ENCODE measurements at regions not wholly inside any gene's neighbourhood (a gene's known extent, or its start where the extent isn't known, plus 50 kb on each side); places are given as distances from the start of the nearest gene placed in this dataset.

- Histone ChIP-seq H3K27ac (ENCODE audit: low read depth, low read length, severe bottlenecking) (no peak overlapping the region), H3K9me3 (ENCODE audit: control insufficient read depth, low read length) (no peaks in the 10 kb centered on the region), H3K4me3 (ENCODE audit: extremely low read depth, insufficient read depth, low read length, poor library complexity, severe bottlenecking) (no peak overlapping the region), H3K36me3 (ENCODE audit: control insufficient read depth, insufficient read depth, low read length) (no peaks in the 10 kb centered on the region), H3K4me1 (ENCODE audit: control insufficient read depth, insufficient read depth, low read length, poor library complexity, severe bottlenecking) (peaks cover 10% of the 10 kb centered on the region)
- WGBS, 2 experiments (ENCODE audit: insufficient coverage in 2 of 2) = 54 to 71% methylated on average over 1 of the region's 1 CpG
Observed at GRCh38 chr10:3678629-3679227, 106.3 kb downstream of the KLF6 start.

GRCh38 chr10:3676564-3676963 lies 108.4 kb downstream of the KLF6 start:
- Histone ChIP-seq H3K4me1 (ENCODE audit: control insufficient read depth, insufficient read depth, low read length, poor library complexity, severe bottlenecking) (peaks cover 4% of the 10 kb centered on the region), H3K36me3 (ENCODE audit: control insufficient read depth, insufficient read depth, low read length) (no peaks in the 10 kb centered on the region), H3K9me3 (ENCODE audit: control insufficient read depth, low read length) (no peaks in the 10 kb centered on the region), H3K27ac (ENCODE audit: low read depth, low read length, severe bottlenecking) (no peak overlapping the region), H3K4me3 (ENCODE audit: extremely low read depth, insufficient read depth, low read length, poor library complexity, severe bottlenecking) (no peak overlapping the region)
- 84 to 92% methylated on average over 4 to 5 of the region's 5 CpGs for WGBS, 2 experiments (ENCODE audit: insufficient coverage in 2 of 2)

- Histone ChIP-seq H3K4me3 (ENCODE audit: extremely low read depth, insufficient read depth, low read length, poor library complexity, severe bottlenecking) (no peak overlapping the region), H3K27ac (ENCODE audit: low read depth, low read length, severe bottlenecking) (no peak overlapping the region), H3K36me3 (ENCODE audit: control insufficient read depth, insufficient read depth, low read length) (no peaks in the 10 kb centered on the region), H3K9me3 (ENCODE audit: control insufficient read depth, low read length) (no peaks in the 10 kb centered on the region), H3K4me1 (ENCODE audit: control insufficient read depth, insufficient read depth, low read length, poor library complexity, severe bottlenecking) (peaks cover 14% of the 10 kb centered on the region)
- 96 to 100% methylated on average over 3 to 5 of the region's 5 CpGs for WGBS, 2 experiments (ENCODE audit: insufficient coverage in 2 of 2)
Observed at GRCh38 chr10:3672220-3672619, 112.8 kb downstream of the KLF6 start.

GRCh38 chr10:3671386-3671955 lies 113.5 kb downstream of the KLF6 start:
- H3K4me3 ChIP-seq (ENCODE audit: extremely low read depth, insufficient read depth, low read length, poor library complexity, severe bottlenecking) = no peak overlapping the region
- WGBS, 2 experiments (ENCODE audit: insufficient coverage in 2 of 2) = 74 to 90% methylated on average over 7 to 11 of the region's 13 CpGs
- no peaks in the 10 kb centered on the region for H3K9me3 ChIP-seq (ENCODE audit: control insufficient read depth, low read length)
- H3K4me1 ChIP-seq (ENCODE audit: control insufficient read depth, insufficient read depth, low read length, poor library complexity, severe bottlenecking) = peaks cover 14% of the 10 kb centered on the region
- no peak overlapping the region for H3K27ac ChIP-seq (ENCODE audit: low read depth, low read length, severe bottlenecking)
- no peaks in the 10 kb centered on the region for H3K36me3 ChIP-seq (ENCODE audit: control insufficient read depth, insufficient read depth, low read length)

- 92 to 100% methylated on average over 4 of the region's 4 CpGs for whole genome bisulfite sequencing, 2 experiments (ENCODE audit: insufficient coverage in 2 of 2)
- peaks cover 14% of the 10 kb centered on the region for H3K4me1 ChIP-seq (ENCODE audit: control insufficient read depth, insufficient read depth, low read length, poor library complexity, severe bottlenecking)
- H3K27ac ChIP-seq (ENCODE audit: low read depth, low read length, severe bottlenecking) = peak overlapping the region; percentile 36
- no peaks in the 10 kb centered on the region for H3K9me3 ChIP-seq (ENCODE audit: control insufficient read depth, low read length)
- H3K4me3 ChIP-seq (ENCODE audit: extremely low read depth, insufficient read depth, low read length, poor library complexity, severe bottlenecking) = no peak overlapping the region
- H3K36me3 ChIP-seq (ENCODE audit: control insufficient read depth, insufficient read depth, low read length) = no peaks in the 10 kb centered on the region
Observed at GRCh38 chr10:3668966-3669330, 116.1 kb downstream of the KLF6 start.

GRCh38 chr10:3668276-3668965 lies 116.6 kb downstream of the KLF6 start:
- Histone ChIP-seq H3K4me1 (ENCODE audit: control insufficient read depth, insufficient read depth, low read length, poor library complexity, severe bottlenecking) (peaks cover 14% of the 10 kb centered on the region), H3K4me3 (ENCODE audit: extremely low read depth, insufficient read depth, low read length, poor library complexity, severe bottlenecking) (no peak overlapping the region), H3K27ac (ENCODE audit: low read depth, low read length, severe bottlenecking) (peak overlapping the region; percentile 36), H3K9me3 (ENCODE audit: control insufficient read depth, low read length) (no peaks in the 10 kb centered on the region), H3K36me3 (ENCODE audit: control insufficient read depth, insufficient read depth, low read length) (no peaks in the 10 kb centered on the region)
- WGBS, 2 experiments (ENCODE audit: insufficient coverage in 2 of 2) = 22 to 34% methylated on average over 14 to 15 of the region's 21 CpGs

- H3K9me3 ChIP-seq (ENCODE audit: control insufficient read depth, low read length) = no peaks in the 10 kb centered on the region
- WGBS, 2 experiments (ENCODE audit: insufficient coverage in 2 of 2) = 90 to 97% methylated on average over 9 to 10 of the region's 14 CpGs
Observed at GRCh38 chr10:3666525-3667302, 118.3 kb downstream of the KLF6 start.

GRCh38 chr10:3665316-3665908 lies 119.6 kb downstream of the KLF6 start:
- Histone ChIP-seq H3K9me3 (ENCODE audit: control insufficient read depth, low read length) (peaks cover 10% of the 10 kb centered on the region), H3K4me1 (ENCODE audit: control insufficient read depth, insufficient read depth, low read length, poor library complexity, severe bottlenecking) (peaks cover 11% of the 10 kb centered on the region), H3K36me3 (ENCODE audit: control insufficient read depth, insufficient read depth, low read length) (no peaks in the 10 kb centered on the region), H3K4me3 (ENCODE audit: extremely low read depth, insufficient read depth, low read length, poor library complexity, severe bottlenecking) (no peak overlapping the region), H3K27ac (ENCODE audit: low read depth, low read length, severe bottlenecking) (no peak overlapping the region)
- 81 to 89% methylated on average over 14 to 15 of the region's 15 CpGs for WGBS, 2 experiments (ENCODE audit: insufficient coverage in 2 of 2)

More at GRCh38 chr10:3666525-3667302, 118.3 kb downstream of the KLF6 start:
- Histone ChIP-seq H3K4me3 (ENCODE audit: extremely low read depth, insufficient read depth, low read length, poor library complexity, severe bottlenecking) (no peak overlapping the region), H3K36me3 (ENCODE audit: control insufficient read depth, insufficient read depth, low read length) (no peaks in the 10 kb centered on the region), H3K27ac (ENCODE audit: low read depth, low read length, severe bottlenecking) (no peak overlapping the region), H3K4me1 (ENCODE audit: control insufficient read depth, insufficient read depth, low read length, poor library complexity, severe bottlenecking) (peaks cover 14% of the 10 kb centered on the region)

- Histone ChIP-seq H3K4me1 (ENCODE audit: control insufficient read depth, insufficient read depth, low read length, poor library complexity, severe bottlenecking) (no peaks in the 10 kb centered on the region), H3K27ac (ENCODE audit: low read depth, low read length, severe bottlenecking) (no peak overlapping the region), H3K36me3 (ENCODE audit: control insufficient read depth, insufficient read depth, low read length) (no peaks in the 10 kb centered on the region), H3K9me3 (ENCODE audit: control insufficient read depth, low read length) (peaks cover 10% of the 10 kb centered on the region), H3K4me3 (ENCODE audit: extremely low read depth, insufficient read depth, low read length, poor library complexity, severe bottlenecking) (no peak overlapping the region)
- 85 to 96% methylated on average over 2 of the region's 2 CpGs for WGBS, 2 experiments (ENCODE audit: insufficient coverage in 2 of 2)
Observed at GRCh38 chr10:3662775-3663174, 122.2 kb downstream of the KLF6 start.

- H3K4me1 ChIP-seq (ENCODE audit: control insufficient read depth, insufficient read depth, low read length, poor library complexity, severe bottlenecking) = no peaks in the 10 kb centered on the region
- WGBS, 2 experiments (ENCODE audit: insufficient coverage in 2 of 2) = 62% methylated on average over 2 of the region's 3 CpGs; no CpG with 5 or more reads in 1 of the 2 experiments
- H3K9me3 ChIP-seq (ENCODE audit: control insufficient read depth, low read length) = peaks cover 10% of the 10 kb centered on the region
- H3K27ac ChIP-seq (ENCODE audit: low read depth, low read length, severe bottlenecking) = no peak overlapping the region
- no peak overlapping the region for H3K4me3 ChIP-seq (ENCODE audit: extremely low read depth, insufficient read depth, low read length, poor library complexity, severe bottlenecking)
- H3K36me3 ChIP-seq (ENCODE audit: control insufficient read depth, insufficient read depth, low read length) = no peaks in the 10 kb centered on the region
Observed at GRCh38 chr10:3661271-3661670, 123.7 kb downstream of the KLF6 start.
